H1 (cell line): ENCODE measurements at regions not wholly inside any gene's neighbourhood (a gene's known extent, or its start where the extent isn't known, plus 50 kb on each side); places are given as distances from the start of the nearest gene placed in this dataset.

Source experiments
- CTCF ChIA-PET: fragments of 300-600 bp; sonication (Branson Sonifier 250); formaldehyde crosslinking; loops from one replicate; lab custom pipeline; 2021; ENCODE audit not compliant: partially characterized antibody; lab: Charles Lee
- POLR2A ChIA-PET: fragments of 300-600 bp; sonication (Branson Sonifier 250); formaldehyde crosslinking; loops from one replicate; lab custom pipeline; 2021; ENCODE audit warnings: inconsistent platforms; ENCODE audit not compliant: partially characterized antibody; lab: Charles Lee
- DNase-seq, 2 experiments: peaks; one replicate each; pipeline versions ENCODE4 v3.0.0 to v3.0.0-alpha.2; 2010 to 2022; ENCODE audit warnings: low spot score in 2 of 2, low read depth in 1 of 2, mixed read lengths in 1 of 2
- FAIRE-seq: peaks from 2 replicates; lab custom pipeline; 2011; peaks lifted over from hg19 to GRCh38; lab: Jason Lieb, UNC
- H2AFZ ChIP-seq: 2 replicates; pipeline ENCODE4 v1.8.1; 2012; ENCODE audit warnings: low read length, inconsistent platforms
- H2AK5ac ChIP-seq: 2 replicates; pipeline ENCODE4 v1.6.1; 2013; ENCODE audit warnings: low read depth, low read length
- H2BK120ac ChIP-seq: replicated peaks from 2 replicates; pipeline ENCODE3; 2013; ENCODE audit warnings: low read depth, low read length, inconsistent platforms
- H2BK12ac ChIP-seq: 2 replicates; pipeline ENCODE4 v1.6.1; 2013; ENCODE audit warnings: low read depth, low read length
- H2BK15ac ChIP-seq: 2 replicates; pipeline ENCODE4 v1.6.1; 2013; ENCODE audit warnings: low read length
- H2BK20ac ChIP-seq: 2 replicates; pipeline ENCODE4 v1.6.1; 2013; ENCODE audit warnings: low read length
- H2BK5ac ChIP-seq: 2 replicates; pipeline ENCODE4 v1.6.1; 2013; ENCODE audit warnings: low read depth, low read length
- H3K14ac ChIP-seq: 2 replicates; pipeline ENCODE4 v1.6.1; 2013; ENCODE audit warnings: inconsistent platforms; ENCODE audit not compliant: insufficient read length
- H3K18ac ChIP-seq: 2 replicates; pipeline ENCODE4 v1.6.1; 2013; ENCODE audit warnings: low read length; ENCODE audit errors: extremely low read depth
- H3K23ac ChIP-seq: 2 replicates; pipeline ENCODE4 v1.6.1; 2013; ENCODE audit warnings: inconsistent platforms; ENCODE audit not compliant: insufficient read length
- H3K23me2 ChIP-seq: 2 replicates; pipeline ENCODE4 v1.6.1; 2013; ENCODE audit warnings: low read depth, low read length
- H3K27ac ChIP-seq: 2 replicates; pipeline ENCODE4 v1.6.1; 2011; ENCODE audit warnings: low read depth, low read length, inconsistent platforms
- H3K27me3 ChIP-seq, 4 experiments: replicated peaks in 1 of 4; 1 replicate in 1 of 4; 2 replicates in 3 of 4; pipeline versions ENCODE4 v1.6.1 to v1.8.1; 2011 to 2013; ENCODE audit warnings: low read length in 3 of 4, mild to moderate bottlenecking in 3 of 4, inconsistent platforms in 2 of 4, mixed read lengths in 2 of 4, moderate library complexity in 1 of 4; ENCODE audit not compliant: control insufficient read depth in 3 of 4, insufficient read depth in 3 of 4; ENCODE audit errors: extremely low read depth in 1 of 4
- H3K36me3 ChIP-seq, 4 experiments: 2 replicates each; pipeline versions ENCODE4 v1.6.1 to v1.8.1; 2011 to 2013; ENCODE audit warnings: mild to moderate bottlenecking in 4 of 4, low read length in 3 of 4, moderate library complexity in 2 of 4, control low read depth in 1 of 4, inconsistent platforms in 1 of 4; ENCODE audit not compliant: insufficient read depth in 4 of 4, control insufficient read depth in 2 of 4
- H3K4ac ChIP-seq: replicated peaks from 2 replicates; pipeline ENCODE3; 2013; ENCODE audit warnings: low read length, low read depth, mixed read lengths, inconsistent platforms; ENCODE audit not compliant: insufficient read length
- H3K4me1 ChIP-seq, 4 experiments: replicated peaks in 1 of 4; 1 replicate in 1 of 4; 2 replicates in 3 of 4; pipeline versions ENCODE4 v1.6.1 to v1.8.1; 2011 to 2013; ENCODE audit warnings: low read length in 3 of 4, inconsistent platforms in 2 of 4, mixed read lengths in 1 of 4; ENCODE audit not compliant: insufficient read depth in 4 of 4, control insufficient read depth in 3 of 4
- H3K4me2 ChIP-seq, 2 experiments: 2 replicates each; pipeline versions ENCODE4 v1.6.1 to v1.8.1; 2011 to 2013; ENCODE audit warnings: low read depth in 2 of 2, low read length in 2 of 2, control low read depth in 1 of 2, inconsistent platforms in 1 of 2, mild to moderate bottlenecking in 1 of 2; ENCODE audit not compliant: insufficient read depth in 1 of 2
- H3K4me3 ChIP-seq, 4 experiments: fragments of 200-600, 300-600 bp in 1 of 4; sonication (generic), shearing (Covaris generic), sonication (Bioruptor Twin) in 1 of 4; 2 replicates each; pipeline versions ENCODE4 v1.5.1 to v1.8.1; 2011 to 2016; ENCODE audit warnings: low read length in 4 of 4, low read depth in 3 of 4, control low read depth in 2 of 4, inconsistent platforms in 2 of 4, mild to moderate bottlenecking in 2 of 4, mixed read lengths in 1 of 4, moderate library complexity in 1 of 4; ENCODE audit not compliant: insufficient read depth in 2 of 4; ENCODE audit errors: extremely low read depth in 1 of 4
- H3K56ac ChIP-seq: replicated peaks from 2 replicates; pipeline ENCODE3; 2013; ENCODE audit warnings: low read depth, mild to moderate bottlenecking, mixed read lengths, low read length, inconsistent platforms; ENCODE audit not compliant: insufficient read length
- H3K79me1 ChIP-seq: 2 replicates; pipeline ENCODE4 v1.6.1; 2013; ENCODE audit warnings: low read depth, low read length, control low read depth
- H3K79me2 ChIP-seq, 2 experiments: 2 replicates each; pipeline versions ENCODE4 v1.6.1 to v1.8.1; 2012 to 2013; ENCODE audit warnings: low read length in 2 of 2, mild to moderate bottlenecking in 2 of 2, inconsistent platforms in 1 of 2; ENCODE audit not compliant: insufficient read depth in 2 of 2, control insufficient read depth in 1 of 2
- H3K9ac ChIP-seq, 4 experiments: replicated peaks in 1 of 4; 1 replicate in 1 of 4; 2 replicates in 3 of 4; pipeline versions ENCODE4 v1.6.1 to v1.8.1; 2011 to 2013; ENCODE audit warnings: low read depth in 3 of 4, low read length in 3 of 4, control low read depth in 2 of 4, mild to moderate bottlenecking in 2 of 4, moderate library complexity in 2 of 4, inconsistent platforms in 1 of 4; ENCODE audit errors: extremely low read depth in 1 of 4
- H3K9me3 ChIP-seq, 2 experiments: 2 replicates each; pipeline versions ENCODE4 v1.6.1 to v1.8.1; 2012 to 2013; ENCODE audit warnings: mild to moderate bottlenecking in 2 of 2, moderate library complexity in 2 of 2, control low read depth in 1 of 2, inconsistent platforms in 1 of 2, low read depth in 1 of 2, low read length in 1 of 2, mixed read lengths in 1 of 2; ENCODE audit not compliant: insufficient read depth in 2 of 2
- H4K20me1 ChIP-seq, 2 experiments: replicated peaks in 1 of 2; 2 replicates each; pipeline versions ENCODE3 to v1.8.1; 2011 to 2013; ENCODE audit warnings: inconsistent platforms in 2 of 2, low read length in 2 of 2, mild to moderate bottlenecking in 1 of 2; ENCODE audit not compliant: insufficient read depth in 2 of 2, control insufficient read depth in 1 of 2
- H4K5ac ChIP-seq: 2 replicates; pipeline ENCODE4 v1.6.1; 2013; ENCODE audit warnings: low read length, low read depth, mixed read lengths, inconsistent platforms; ENCODE audit not compliant: insufficient read length
- H4K8ac ChIP-seq: 2 replicates; pipeline ENCODE4 v1.8.0; 2013; ENCODE audit warnings: mild to moderate bottlenecking, moderate library complexity, low read length, inconsistent platforms; ENCODE audit not compliant: insufficient read depth; ENCODE audit errors: extremely low read depth
- H4K91ac ChIP-seq: replicated peaks from 2 replicates; pipeline ENCODE3; 2013; ENCODE audit warnings: low read length, mixed read lengths, inconsistent platforms; ENCODE audit not compliant: insufficient read length
- EGR1 ChIP-seq: IDR thresholded peaks from 2 replicates; pipeline ENCODE4 v1.6.1; 2011; ENCODE audit warnings: low read depth, low read length, borderline replicate concordance
- POLR2AphosphoS5 ChIP-seq: IDR thresholded peaks from 2 replicates; pipeline ENCODE4 v1.6.1; 2011; ENCODE audit warnings: low read depth, low read length
- WGBS, 2 experiments: shearing (Covaris generic) in 1 of 2; methylation state at CpG; one replicate each; pipeline versions ENCODE4 v1.1.6 to v1.1.7; 2013 to 2015; ENCODE audit warnings: low lambda C conversion rate in 2 of 2, mixed read lengths in 2 of 2, inconsistent platforms in 1 of 2, low coverage in 1 of 2, missing lambda C conversion rate in 1 of 2; ENCODE audit not compliant: insufficient replicate concordance in 2 of 2, insufficient coverage in 1 of 2, insufficient read length in 1 of 2; ENCODE audit errors: extremely low coverage in 1 of 2, missing lambda C conversion rate in 1 of 2; 5-methylcytosine and 5-hydroxymethylcytosine counted together

GRCh38 chr2:126811101-126811500 is 87.6 kb upstream of the TEX51 start:
- Histone ChIP-seq H3K23me2 (no peaks in the 10 kb centered on the region), H4K91ac (no peak overlapping the region), H2BK5ac (no peak overlapping the region), H3K4me1 (peaks cover 0 to 2% (median 0%) of the 10 kb centered on the region in 4 experiments; a peak in 1 of 7 replicates), H4K5ac (no peak overlapping the region), H3K9me3 (peaks cover 0 to 3% of the 10 kb centered on the region in 2 experiments; a peak in 1 of 4 replicates), H3K79me1 (no peaks in the 10 kb centered on the region), H3K27me3 (no peaks in the 10 kb centered on the region), H3K4me3 (no peak overlapping the region), H3K79me2 (no peaks in the 10 kb centered on the region), H3K56ac (no peak overlapping the region), H3K23ac (no peak overlapping the region), H3K14ac (no peak overlapping the region), H3K18ac (no peak overlapping the region), H3K9ac (no peak overlapping the region), H2BK20ac (no peak overlapping the region), H3K4me2 (no peak overlapping the region), H2BK15ac (no peak overlapping the region), H3K4ac (no peak overlapping the region), H4K20me1 (no peaks in the 10 kb centered on the region), H2AK5ac (no peak overlapping the region), H2BK120ac (no peak overlapping the region), H3K27ac (no peak overlapping the region), H4K8ac (no peak overlapping the region), H2BK12ac (no peak overlapping the region), H2AFZ (no peak overlapping the region), H3K36me3 (no peaks in the 10 kb centered on the region)
- DNase-seq = no peak
- POLR2A ChIA-PET = no interaction called here
- CTCF ChIA-PET = interaction anchor here (0.6 kb wide), 1 partner anchor 403 kb away, joined by 3 read pairs; no protein-coding TSS in a partner anchor
- 58% methylated on average over 5 of the region's 6 CpGs; no CpG with 5 or more reads in 1 of the 2 experiments for WGBS, 2 experiments
- no peak for FAIRE-seq
- TF ChIP-seq EGR1 = no peak
- TF ChIP-seq POLR2AphosphoS5 = no peak
